ENCODE measurements at regions not wholly inside any gene's neighbourhood (a gene's known extent, or its start where the extent isn't known, plus 50 kb on each side); places are given as distances from the start of the nearest gene placed in this dataset.

DNA sequence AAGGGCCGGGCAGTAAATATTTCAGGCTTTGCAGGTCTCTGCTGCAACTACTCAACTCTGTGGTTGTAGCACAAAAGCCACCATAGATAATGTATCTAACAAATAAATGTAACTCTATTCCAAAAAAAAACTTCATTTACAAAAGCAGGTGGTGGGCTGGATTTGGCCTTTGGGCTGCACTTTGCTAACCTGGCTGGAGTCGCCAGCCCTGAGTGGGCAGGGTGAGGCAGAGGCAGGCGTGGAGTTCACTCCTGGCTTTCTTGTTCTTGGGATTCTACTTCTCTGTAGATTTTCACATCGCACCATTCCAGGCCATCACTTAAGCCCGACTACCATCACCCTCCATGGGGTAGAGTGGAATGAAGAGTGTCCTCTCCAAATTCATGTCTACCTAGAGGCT lies 367.6 kb upstream of the MGMT start:
- Histone ChIP-seq H3K4me3 (no peak overlapping the region), H3K36me3 (no peaks in the 10 kb centered on the region), H3K9me3 (no peaks in the 10 kb centered on the region), H3K4me1 (peaks cover 0 to 24% (median 4%) of the 10 kb centered on the region in 3 donors), H3K27me3 (no peaks in the 10 kb centered on the region), H3K27ac (no peak overlapping the region)
- intact Hi-C loops (cut with DNase I) = no loop called here
- TF ChIP-seq POLR2A (IDR thresholded peaks at IDR 0.05) = no peak
- TF ChIP-seq, protein P1, sequence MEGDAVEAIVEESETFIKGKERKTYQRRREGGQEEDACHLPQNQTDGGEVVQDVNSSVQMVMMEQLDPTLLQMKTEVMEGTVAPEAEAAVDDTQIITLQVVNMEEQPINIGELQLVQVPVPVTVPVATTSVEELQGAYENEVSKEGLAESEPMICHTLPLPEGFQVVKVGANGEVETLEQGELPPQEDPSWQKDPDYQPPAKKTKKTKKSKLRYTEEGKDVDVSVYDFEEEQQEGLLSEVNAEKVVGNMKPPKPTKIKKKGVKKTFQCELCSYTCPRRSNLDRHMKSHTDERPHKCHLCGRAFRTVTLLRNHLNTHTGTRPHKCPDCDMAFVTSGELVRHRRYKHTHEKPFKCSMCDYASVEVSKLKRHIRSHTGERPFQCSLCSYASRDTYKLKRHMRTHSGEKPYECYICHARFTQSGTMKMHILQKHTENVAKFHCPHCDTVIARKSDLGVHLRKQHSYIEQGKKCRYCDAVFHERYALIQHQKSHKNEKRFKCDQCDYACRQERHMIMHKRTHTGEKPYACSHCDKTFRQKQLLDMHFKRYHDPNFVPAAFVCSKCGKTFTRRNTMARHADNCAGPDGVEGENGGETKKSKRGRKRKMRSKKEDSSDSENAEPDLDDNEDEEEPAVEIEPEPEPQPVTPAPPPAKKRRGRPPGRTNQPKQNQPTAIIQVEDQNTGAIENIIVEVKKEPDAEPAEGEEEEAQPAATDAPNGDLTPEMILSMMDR (IDR thresholded peaks at IDR 0.05) = no peak
- 80 to 90% methylated on average over 5 of the region's 5 CpGs for WGBS, 2 donors
- DNase-seq = no peak

DNA sequence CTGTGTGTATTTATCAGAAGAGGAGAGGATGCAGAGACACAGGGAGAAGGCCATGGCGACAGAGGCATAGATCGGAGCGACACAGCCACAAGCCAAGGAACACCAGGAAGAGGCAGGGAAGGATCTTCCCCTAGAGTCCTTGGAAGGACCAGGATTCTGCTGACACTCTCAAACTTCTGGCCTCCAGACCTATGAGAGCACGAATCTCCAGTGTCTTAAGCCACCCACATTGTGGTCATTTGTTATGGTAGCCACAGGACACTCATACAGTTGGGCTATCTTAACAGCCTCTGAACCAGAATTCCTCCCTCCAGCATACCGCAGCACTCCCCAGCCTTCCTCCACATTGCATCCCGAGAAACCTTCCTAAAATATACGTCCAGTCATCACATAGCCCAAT lies 367.0 kb upstream of the MGMT start:
- H3K4me1 ChIP-seq = peaks cover 0 to 24% (median 4%) of the 10 kb centered on the region in 3 donors
- no peaks in the 10 kb centered on the region for H3K27me3 ChIP-seq
- 81 to 83% methylated on average over 7 of the region's 7 CpGs for WGBS, 2 donors
- no peaks in the 10 kb centered on the region for H3K36me3 ChIP-seq
- no peak for DNase-seq
- intact Hi-C loops (cut with DNase I) = no loop called here
- no peak overlapping the region for H3K4me3 ChIP-seq
- TF ChIP-seq POLR2A (IDR thresholded peaks at IDR 0.05) = no peak
- TF ChIP-seq, protein P1 (IDR thresholded peaks at IDR 0.05) = no peak
- no peak overlapping the region for H3K27ac ChIP-seq
- H3K9me3 ChIP-seq = no peaks in the 10 kb centered on the region

DNA sequence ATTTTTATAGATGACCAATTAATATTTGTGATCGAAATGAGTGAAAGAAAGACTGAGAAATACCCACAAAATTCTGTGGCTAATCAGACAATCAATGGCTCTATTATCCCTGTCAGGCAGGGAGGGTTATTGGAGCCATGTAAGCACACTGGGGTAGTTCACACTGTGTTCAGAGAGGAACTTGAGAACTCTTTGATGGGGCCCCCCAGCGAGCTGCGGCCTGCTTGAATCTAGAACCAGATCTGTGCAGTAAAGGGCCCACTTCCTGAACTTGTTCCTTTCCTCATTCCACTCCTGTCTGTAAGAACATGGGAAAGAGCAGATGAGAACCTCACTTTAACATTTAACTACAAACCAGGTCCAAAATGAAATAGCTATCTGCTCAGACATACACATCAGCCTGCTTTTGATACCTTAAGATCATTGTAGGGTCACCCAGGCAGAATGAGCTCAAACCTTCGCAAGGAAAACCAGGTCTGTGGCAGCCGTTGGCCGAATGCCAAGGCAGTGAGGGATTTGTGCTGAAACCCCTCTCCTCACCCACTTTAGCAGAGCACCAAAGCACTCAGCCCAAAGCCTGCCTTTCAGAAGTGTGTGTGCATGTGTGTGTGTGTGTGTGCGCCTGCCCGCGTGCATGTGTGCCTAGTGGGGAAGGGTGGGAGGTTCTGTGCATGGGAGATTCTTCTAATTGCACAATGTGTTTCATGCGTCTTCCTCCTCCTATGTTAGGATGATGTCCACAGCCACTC lies 365.6 kb upstream of the MGMT start:
- H3K27me3 ChIP-seq = no peaks in the 10 kb centered on the region
- DNase-seq = no peak
- H3K9me3 ChIP-seq = no peaks in the 10 kb centered on the region
- 32 to 76% methylated on average over 6 to 10 of the region's 10 CpGs for WGBS, 2 donors
- intact Hi-C loops (cut with DNase I) = no loop called here
- H3K27ac ChIP-seq = no peak overlapping the region
- H3K4me3 ChIP-seq = no peak overlapping the region
- H3K36me3 ChIP-seq = no peaks in the 10 kb centered on the region
- TF ChIP-seq, protein P1 (IDR thresholded peaks at IDR 0.05) = no peak
- no peak for TF ChIP-seq POLR2A (IDR thresholded peaks at IDR 0.05)
- peaks cover 0 to 13% (median 4%) of the 10 kb centered on the region in 3 donors for H3K4me1 ChIP-seq

DNA sequence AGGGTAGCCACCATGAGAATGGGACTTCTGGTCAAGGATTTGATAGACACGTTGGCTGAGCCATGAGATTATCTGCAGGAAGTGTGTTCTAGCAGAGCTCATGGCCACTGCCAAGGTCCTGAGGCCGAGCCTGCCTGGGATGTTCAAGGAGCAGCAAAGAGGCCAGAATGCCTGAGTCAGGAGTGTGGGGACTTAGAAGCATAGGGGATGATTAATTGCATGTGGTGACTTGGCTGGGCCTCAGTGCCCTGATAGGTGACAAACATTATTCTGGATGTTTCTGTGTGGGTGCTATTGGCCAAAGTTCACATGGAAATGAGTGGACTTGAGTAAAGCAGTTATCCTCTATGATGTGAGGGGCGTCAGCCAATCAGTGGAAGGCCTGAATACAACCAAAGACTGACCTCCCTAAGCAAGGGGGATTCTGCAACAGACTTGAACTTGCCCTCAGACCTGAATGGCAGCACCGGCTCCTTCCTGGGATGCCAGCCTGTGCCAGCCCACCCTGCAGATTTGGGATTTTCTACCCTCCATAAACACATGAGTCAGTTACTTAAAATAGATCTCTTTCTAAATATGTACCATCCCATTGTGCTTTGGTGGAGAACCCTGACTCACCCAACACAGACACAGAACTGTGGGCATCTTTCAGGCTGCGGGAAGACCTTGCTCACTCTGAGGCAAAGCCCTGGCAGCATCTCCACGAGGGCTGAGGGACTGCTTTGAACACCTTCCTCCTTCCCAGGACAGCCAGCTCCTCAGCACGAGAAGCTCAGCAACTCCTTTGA lies 363.9 kb upstream of the MGMT start:
- DNase-seq = no peak
- H3K36me3 ChIP-seq = no peaks in the 10 kb centered on the region
- no peaks in the 10 kb centered on the region for H3K27me3 ChIP-seq
- intact Hi-C loops (cut with DNase I) = no loop called here
- TF ChIP-seq, protein P1 (IDR thresholded peaks at IDR 0.05) = no peak
- no peak for TF ChIP-seq POLR2A (IDR thresholded peaks at IDR 0.05)
- H3K4me1 ChIP-seq = peaks cover 0 to 4% (median 0%) of the 10 kb centered on the region in 3 donors
- no peaks in the 10 kb centered on the region for H3K9me3 ChIP-seq
- 43 to 56% methylated on average over 5 to 7 of the region's 7 CpGs for WGBS, 2 donors
- no peak overlapping the region for H3K4me3 ChIP-seq
- H3K27ac ChIP-seq = no peak overlapping the region
